Vagina (tissue), 2 donors: ENCODE measurements at regions not wholly inside any gene's neighbourhood (a gene's known extent, or its start where the extent isn't known, plus 50 kb on each side); places are given as distances from the start of the nearest gene placed in this dataset.
"Not testable (repeated sequence)": the region's sequence is repeated elsewhere in the genome, so short reads cannot be mapped to it uniquely, and the experiment has no call there.

Source experiments
- DNase-seq, 2 donors: peaks; one replicate each; pipeline ENCODE4 v3.0.0-alpha.2; 2017; ENCODE audit errors: extremely low spot score in 2 of 2
- H3K27ac ChIP-seq: fragments of 200-600 bp; sonication (generic); one replicate; pipeline ENCODE4 v1.5.1; 2019
- H3K27me3 ChIP-seq: fragments of 200-600 bp; sonication (generic); one replicate; pipeline ENCODE4 v1.5.1; 2019
- H3K36me3 ChIP-seq, 2 donors: fragments of 200-600 bp; sonication (generic); one replicate each; pipeline ENCODE4 v1.5.1; 2017 to 2019
- H3K4me1 ChIP-seq: fragments of 200-600 bp; sonication (generic); one replicate; pipeline ENCODE4 v1.5.1; 2019
- H3K4me3 ChIP-seq, 2 donors: fragments of 200-600 bp; sonication (generic); 1 replicate in 1 of 2; 2 replicates in 1 of 2; pipeline ENCODE4 v1.5.1; 2016 to 2019
- H3K9me3 ChIP-seq: fragments of 200-600 bp; sonication (generic); one replicate; pipeline ENCODE4 v1.5.1; 2019
- CTCF ChIP-seq, 3 experiments: fragments of 450-650 bp in 2 of 3; fragments of 200-600 bp in 1 of 3; sonication (generic) in 1 of 3; IDR thresholded peaks; one replicate each; pipeline ENCODE4 v1.5.1; 2017 to 2019; ENCODE audit warnings: antibody characterized with exemption in 3 of 3, mild to moderate bottlenecking in 2 of 3, moderate library complexity in 2 of 3
- POLR2A ChIP-seq, 2 donors: fragments of 450-650 bp; IDR thresholded peaks; one replicate each; pipeline ENCODE4 v1.6.1; 2017; ENCODE audit warnings: antibody characterized with exemption in 2 of 2, mild to moderate bottlenecking in 2 of 2, moderate library complexity in 2 of 2
- POLR2AphosphoS5 ChIP-seq, 2 donors: sonication (generic); formaldehyde crosslinking; IDR thresholded peaks; one replicate each; pipeline ENCODE4 v1.9.0; 2017; ENCODE audit warnings: antibody characterized with exemption in 2 of 2, mild to moderate bottlenecking in 2 of 2, low read depth in 1 of 2; ENCODE audit not compliant: insufficient read depth in 1 of 2
- intact Hi-C: fragments of 100-400 bp; cut with DNase I; formaldehyde crosslinking; loops from one replicate; pipeline ENCODE4 v1.15.1; 2023

- Histone ChIP-seq H3K27ac (no peak overlapping the region), H3K4me3 (peak overlapping the region; percentile 36 to 41), H3K4me1 (peaks cover 12% of the 10 kb centered on the region), H3K27me3 (no peaks in the 10 kb centered on the region), H3K36me3 (no peaks in the 10 kb centered on the region), H3K9me3 (no peaks in the 10 kb centered on the region)
- TF ChIP-seq CTCF (IDR thresholded peaks at IDR 0.05) (no peak), POLR2AphosphoS5 (IDR thresholded peaks at IDR 0.05; ENCODE audit: insufficient read depth in 1 of 2, low read depth in 1 of 2) (no peak), POLR2A (IDR thresholded peaks at IDR 0.05) (no peak)
- no peak for DNase-seq
- intact Hi-C loops: no loop called here
Measured at GRCh38 chr7:152924826-152925411, 165.4 kb downstream of the ACTR3B start.

GRCh38 chr7:152925412-152926147 lies 166.0 kb downstream of the ACTR3B start:
- Histone ChIP-seq H3K27ac (no peak overlapping the region), H3K4me3 (peak overlapping the region; percentile 36 to 41), H3K9me3 (no peaks in the 10 kb centered on the region), H3K36me3 (no peaks in the 10 kb centered on the region), H3K4me1 (peaks cover 12% of the 10 kb centered on the region), H3K27me3 (no peaks in the 10 kb centered on the region)
- intact Hi-C loops: no loop called here
- no peak for DNase-seq
- TF ChIP-seq CTCF (IDR thresholded peaks at IDR 0.05) (no peak), POLR2AphosphoS5 (IDR thresholded peaks at IDR 0.05; ENCODE audit: insufficient read depth in 1 of 2, low read depth in 1 of 2) (no peak), POLR2A (IDR thresholded peaks at IDR 0.05) (no peak)

- no peaks in the 10 kb centered on the region for H3K27me3 ChIP-seq
- no peaks in the 10 kb centered on the region for H3K9me3 ChIP-seq
- no peaks in the 10 kb centered on the region for H3K4me1 ChIP-seq
- no peak overlapping the region for H3K27ac ChIP-seq
- no peaks in the 10 kb centered on the region for H3K36me3 ChIP-seq
- intact Hi-C loops: no loop called here
- TF ChIP-seq POLR2AphosphoS5 (IDR thresholded peaks at IDR 0.05; ENCODE audit: insufficient read depth in 1 of 2, low read depth in 1 of 2) (no peak), POLR2A (IDR thresholded peaks at IDR 0.05) (no peak), CTCF (IDR thresholded peaks at IDR 0.05) (no peak)
- DNase-seq: no peak
- no peak overlapping the region for H3K4me3 ChIP-seq
Measured at GRCh38 chr7:152931633-152932032, 172.1 kb downstream of the ACTR3B start.

- no peak overlapping the region for H3K4me3 ChIP-seq
- DNase-seq: no peak
- no peak for TF ChIP-seq CTCF (IDR thresholded peaks at IDR 0.05)
- TF ChIP-seq POLR2AphosphoS5 (IDR thresholded peaks at IDR 0.05; ENCODE audit: insufficient read depth in 1 of 2, low read depth in 1 of 2): no peak
- TF ChIP-seq POLR2A (IDR thresholded peaks at IDR 0.05): no peak
Measured at GRCh38 chr7:152937282-152937681, 177.7 kb downstream of the ACTR3B start.

GRCh38 chr7:152946616-152947015 lies 187.1 kb downstream of the ACTR3B start:
- H3K36me3 ChIP-seq, H3K9me3 ChIP-seq, H3K4me1 ChIP-seq, DNase-seq, H3K27me3 ChIP-seq, H3K27ac ChIP-seq, H3K4me3 ChIP-seq: not testable (repeated sequence)
- intact Hi-C loops: loop anchor here (1.0 kb wide), 1 partner anchor 38 kb away; no protein-coding TSS in a partner anchor

More at GRCh38 chr7:152937282-152937681, 177.7 kb downstream of the ACTR3B start:
- Histone ChIP-seq H3K27me3 (no peaks in the 10 kb centered on the region), H3K27ac (no peak overlapping the region), H3K4me1 (no peaks in the 10 kb centered on the region), H3K36me3 (no peaks in the 10 kb centered on the region), H3K9me3 (no peaks in the 10 kb centered on the region)
- intact Hi-C loops: no loop called here
